Umbilical cord (tissue), 1 donor: ENCODE measurements at regions not wholly inside any gene's neighbourhood (a gene's known extent, or its start where the extent isn't known, plus 50 kb on each side); places are given as distances from the start of the nearest gene placed in this dataset.
"Not testable (repeated sequence)": the region's sequence is repeated elsewhere in the genome, so short reads cannot be mapped to it uniquely, and the experiment has no call there.

Source experiments
- DNase-seq: peaks from one replicate; pipeline ENCODE4 v3.0.0-alpha.2; 2015; ENCODE audit warnings: low spot score

GRCh38 chr14:28240909-28241308 is 525.7 kb upstream of the FOXG1 start:
- DNase-seq, result no peak

GRCh38 chr14:28242895-28243294 is 523.7 kb upstream of the FOXG1 start:
- DNase-seq, result no peak

- no peak for DNase-seq
These were observed 523.0 kb upstream of the FOXG1 start for GRCh38 chr14:28243600-28243999.

GRCh38 chr14:28245216-28245615 is 521.4 kb upstream of the FOXG1 start:
- no peak for DNase-seq

GRCh38 chr14:28247491-28247890 is 519.1 kb upstream of the FOXG1 start:
- no peak for DNase-seq

- DNase-seq, result not testable (repeated sequence)
These were observed 514.5 kb upstream of the FOXG1 start for GRCh38 chr14:28252124-28252523.

GRCh38 chr14:28254768-28255167 is 511.8 kb upstream of the FOXG1 start:
- DNase-seq, result no peak

- DNase-seq, result no peak
These were observed 502.3 kb upstream of the FOXG1 start for GRCh38 chr14:28264306-28264705.

- DNase-seq, result no peak
These were observed 494.3 kb upstream of the FOXG1 start for GRCh38 chr14:28272270-28272669.

GRCh38 chr14:28280530-28280929 is 486.1 kb upstream of the FOXG1 start:
- DNase-seq, result no peak

GRCh38 chr14:28280997-28281598 is 485.5 kb upstream of the FOXG1 start:
- no peak for DNase-seq

GRCh38 chr14:28284546-28285300 is 481.9 kb upstream of the FOXG1 start:
- no peak for DNase-seq

GRCh38 chr14:28294834-28295440 is 471.6 kb upstream of the FOXG1 start:
- no peak for DNase-seq

GRCh38 chr14:28297559-28297958 is 469.0 kb upstream of the FOXG1 start:
- no peak for DNase-seq

- DNase-seq, result no peak
These were observed 468.4 kb upstream of the FOXG1 start for GRCh38 chr14:28298156-28298555.

- DNase-seq, result no peak
These were observed 467.4 kb upstream of the FOXG1 start for GRCh38 chr14:28299227-28299626.

GRCh38 chr14:28300356-28300755 is 466.2 kb upstream of the FOXG1 start:
- no peak for DNase-seq

- no peak for DNase-seq
These were observed 465.4 kb upstream of the FOXG1 start for GRCh38 chr14:28301179-28301578.

GRCh38 chr14:28303248-28303647 is 463.3 kb upstream of the FOXG1 start:
- no peak for DNase-seq

- no peak for DNase-seq
These were observed 460.6 kb upstream of the FOXG1 start for GRCh38 chr14:28305938-28306337.

- no peak for DNase-seq
These were observed 459.1 kb upstream of the FOXG1 start for GRCh38 chr14:28307506-28307905.

GRCh38 chr14:28308734-28309133 is 457.9 kb upstream of the FOXG1 start:
- no peak for DNase-seq
